ENCODE measurements at regions not wholly inside any gene's neighbourhood (a gene's known extent, or its start where the extent isn't known, plus 50 kb on each side); places are given as distances from the start of the nearest gene placed in this dataset.
A peak's percentile ranks its signal among the peaks of the same experiment; 100 is the strongest.
"Not testable (repeated sequence)": the region's sequence is repeated elsewhere in the genome, so short reads cannot be mapped to it uniquely, and the experiment has no call there.

DNA sequence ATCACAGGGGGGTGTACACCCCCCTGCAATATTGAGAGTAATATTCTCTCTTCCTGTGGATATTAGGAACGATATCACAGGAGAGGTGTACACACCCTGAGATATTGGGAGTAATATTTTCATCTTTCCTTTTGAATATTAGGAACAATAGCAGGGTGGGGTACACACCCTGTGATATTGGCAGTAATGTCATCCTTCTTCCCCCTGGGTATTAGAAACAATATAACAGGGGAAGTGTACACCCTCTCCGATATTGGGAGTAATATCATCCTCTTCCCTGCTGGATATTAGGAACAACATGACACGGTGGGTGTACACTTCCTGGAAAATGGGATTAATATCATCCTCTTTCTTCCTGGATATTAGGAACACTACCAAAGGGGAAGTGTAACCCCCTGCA, 57.8 kb upstream of the CEACAM21 start:
- no peaks in the 10 kb centered on the region for H3K27me3 ChIP-seq (ENCODE audit: control insufficient read depth in 1 of 2, insufficient read depth in 2 of 2, low read length in 1 of 2)
- no peaks in the 10 kb centered on the region for H3K36me3 ChIP-seq (ENCODE audit: control insufficient read depth in 1 of 2, insufficient read depth in 2 of 2, low read length in 1 of 2)
- no peaks in the 10 kb centered on the region for H3K9me3 ChIP-seq (ENCODE audit: control insufficient read depth, low read length)
- WGBS, 2 donors, result 78 to 81% methylated on average over 3 of the region's 3 CpGs
- ATAC-seq (ENCODE audit: low FRiP score) (no peak), DNase-seq (no peak)
- intact Hi-C loops (cut with DNase I), result no loop called here
- no peak overlapping the region for H3K4me3 ChIP-seq (ENCODE audit: low read length in 2 of 2)
- no peak overlapping the region for H3K27ac ChIP-seq (ENCODE audit: low read depth in 1 of 2, low read length in 2 of 2)
- H3K4me1 ChIP-seq (ENCODE audit: control insufficient read depth in 1 of 2, insufficient read depth in 2 of 2, low read length in 2 of 2), result no peaks in the 10 kb centered on the region

DNA sequence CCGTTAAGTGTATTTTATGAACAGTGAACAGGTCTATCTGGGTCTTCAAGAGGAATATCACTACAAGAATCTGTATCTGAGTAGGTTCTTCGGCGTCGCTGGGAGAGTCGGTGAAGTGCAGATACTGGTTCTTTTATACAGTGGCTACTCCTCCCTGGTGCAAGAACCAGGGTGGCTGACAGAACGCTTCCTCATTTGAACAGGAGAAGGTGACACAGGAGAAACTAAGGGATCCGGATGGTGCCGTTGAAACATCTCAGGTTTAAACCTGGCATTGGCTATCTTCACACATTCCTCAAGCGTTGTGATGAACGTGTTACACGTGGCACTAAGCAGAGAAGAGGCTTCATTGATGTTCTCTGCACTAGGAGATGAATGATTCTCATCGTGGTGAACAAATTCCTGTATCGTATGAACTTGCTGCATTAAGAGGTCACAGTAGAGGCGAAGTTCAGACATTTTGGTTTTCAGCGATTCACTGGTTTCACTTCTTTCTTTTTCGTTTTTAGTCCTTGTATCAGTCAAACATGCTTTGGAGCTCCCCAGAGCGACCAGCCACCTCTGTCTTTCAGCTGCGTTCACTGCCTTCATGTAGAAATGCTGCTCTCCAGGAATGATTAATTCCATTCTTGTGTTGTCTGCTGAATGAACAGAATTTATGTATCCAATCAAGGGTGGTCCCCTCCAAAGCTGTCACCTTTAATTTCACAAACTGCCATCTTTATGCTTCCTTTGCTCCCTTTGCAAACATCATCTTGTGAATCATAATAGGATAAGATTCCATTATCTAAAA, 54.6 kb upstream of the CEACAM21 start:
- DNase-seq; H3K27ac ChIP-seq (ENCODE audit: low read depth in 1 of 2, low read length in 2 of 2); intact Hi-C loops (cut with DNase I); H3K36me3 ChIP-seq (ENCODE audit: control insufficient read depth in 1 of 2, insufficient read depth in 2 of 2, low read length in 1 of 2); H3K4me1 ChIP-seq (ENCODE audit: control insufficient read depth in 1 of 2, insufficient read depth in 2 of 2, low read length in 2 of 2); H3K9me3 ChIP-seq (ENCODE audit: control insufficient read depth, low read length); ATAC-seq (ENCODE audit: low FRiP score); H3K27me3 ChIP-seq (ENCODE audit: control insufficient read depth in 1 of 2, insufficient read depth in 2 of 2, low read length in 1 of 2): not testable (repeated sequence)
- WGBS, 2 donors, result 41 to 43% methylated on average over 18 of the region's 18 CpGs
- H3K4me3 ChIP-seq (ENCODE audit: low read length in 2 of 2), result peak overlapping the region in 1 of 2 donors; percentile 26

DNA sequence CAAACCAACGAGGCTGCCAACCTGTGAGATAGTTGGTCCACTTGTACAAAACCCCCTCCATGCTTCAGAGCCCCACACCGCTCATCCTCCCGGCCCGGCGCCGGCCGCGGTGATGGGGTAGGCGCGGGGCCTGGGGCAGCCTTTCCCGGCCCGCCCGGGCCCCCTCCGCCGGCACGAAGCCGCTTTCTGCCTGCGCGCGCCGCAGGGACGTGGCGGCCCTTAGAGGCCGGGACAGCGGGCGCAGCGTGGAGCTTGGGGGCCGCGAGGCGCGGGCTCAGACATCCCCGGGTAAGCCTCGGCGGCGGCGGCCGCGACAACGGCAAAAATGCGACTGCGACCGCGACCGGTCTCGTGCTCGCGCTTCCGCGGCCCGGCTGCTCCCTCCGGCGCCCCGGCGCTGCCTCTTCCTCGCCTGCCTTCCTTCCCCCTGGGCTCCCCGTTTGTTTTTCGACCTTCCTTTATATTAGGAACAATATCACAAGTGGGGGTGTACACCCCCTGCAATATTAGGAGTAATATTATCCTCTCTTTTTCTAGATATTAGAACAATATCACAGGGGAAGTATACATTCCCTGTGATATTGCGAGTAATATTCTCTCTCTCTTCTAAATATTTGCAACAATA, 53.9 kb upstream of the CEACAM21 start:
- H3K9me3 ChIP-seq (ENCODE audit: control insufficient read depth, low read length), result no peaks in the 10 kb centered on the region
- DNase-seq, result peak in 1 of 2 donors; percentile 76
- WGBS, 2 donors, result 3 to 5% methylated on average over 17 to 58 of the region's 58 CpGs
- no peaks in the 10 kb centered on the region for H3K27me3 ChIP-seq (ENCODE audit: control insufficient read depth in 1 of 2, insufficient read depth in 2 of 2, low read length in 1 of 2)
- H3K36me3 ChIP-seq (ENCODE audit: control insufficient read depth in 1 of 2, insufficient read depth in 2 of 2, low read length in 1 of 2), result no peaks in the 10 kb centered on the region
- H3K4me1 ChIP-seq (ENCODE audit: control insufficient read depth in 1 of 2, insufficient read depth in 2 of 2, low read length in 2 of 2), result no peaks in the 10 kb centered on the region
- H3K27ac ChIP-seq (ENCODE audit: low read depth in 1 of 2, low read length in 2 of 2), result no peak overlapping the region
- ATAC-seq (ENCODE audit: low FRiP score), result peak; percentile 57
- H3K4me3 ChIP-seq (ENCODE audit: low read length in 2 of 2), result peak overlapping the region in 1 of 2 donors; percentile 26
- intact Hi-C loops (cut with DNase I), result no loop called here

DNA sequence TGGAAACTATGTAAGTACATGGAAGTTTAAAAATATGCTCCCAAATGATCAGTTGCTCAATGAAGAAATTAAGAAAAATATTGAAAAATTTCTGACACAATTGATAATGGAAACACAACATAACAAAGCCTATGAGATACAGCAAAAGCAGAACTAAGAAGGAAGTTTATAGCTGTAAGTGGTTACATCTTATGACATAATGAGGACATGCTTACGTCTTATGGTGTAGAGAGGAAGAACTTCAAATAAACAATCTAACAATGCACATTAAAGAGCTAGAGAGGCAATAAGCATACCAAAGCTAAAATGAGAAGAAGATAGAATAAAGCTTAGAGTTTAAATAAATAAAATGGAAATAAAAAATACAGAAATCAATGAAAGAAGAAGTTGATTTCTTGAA, 50.0 kb upstream of the CEACAM21 start:
- no peaks in the 10 kb centered on the region for H3K27me3 ChIP-seq (ENCODE audit: control insufficient read depth in 1 of 2, insufficient read depth in 2 of 2, low read length in 1 of 2)
- ATAC-seq (ENCODE audit: low FRiP score) (no peak), DNase-seq (no peak)
- H3K4me3 ChIP-seq (ENCODE audit: low read length in 2 of 2), result no peak overlapping the region
- H3K36me3 ChIP-seq (ENCODE audit: control insufficient read depth in 1 of 2, insufficient read depth in 2 of 2, low read length in 1 of 2), result no peaks in the 10 kb centered on the region
- 62 to 63% methylated on average over 1 of the region's 1 CpG for WGBS, 2 donors
- intact Hi-C loops (cut with DNase I), result no loop called here
- H3K27ac ChIP-seq (ENCODE audit: low read depth in 1 of 2, low read length in 2 of 2), result no peak overlapping the region
- peaks cover 4% of the 10 kb centered on the region for H3K9me3 ChIP-seq (ENCODE audit: control insufficient read depth, low read length)
- no peaks in the 10 kb centered on the region for H3K4me1 ChIP-seq (ENCODE audit: control insufficient read depth in 1 of 2, insufficient read depth in 2 of 2, low read length in 2 of 2)

Data from aorta (tissue), 5 donors.